ENCODE measurements at regions not wholly inside any gene's neighbourhood (a gene's known extent, or its start where the extent isn't known, plus 50 kb on each side); places are given as distances from the start of the nearest gene placed in this dataset.

GRCh38 chr3:188077160-188077799 is 76.7 kb upstream of the LPP start:
- no peak for TF ChIP-seq CTCF (IDR thresholded peaks at IDR 0.05)
- TF ChIP-seq POLR2A (IDR thresholded peaks at IDR 0.05), result no peak

All from uterus (tissue), 2 donors.